Right lung (tissue), 2 donors: ENCODE measurements at regions not wholly inside any gene's neighbourhood (a gene's known extent, or its start where the extent isn't known, plus 50 kb on each side); places are given as distances from the start of the nearest gene placed in this dataset.
"Not testable (repeated sequence)": the region's sequence is repeated elsewhere in the genome, so short reads cannot be mapped to it uniquely, and the experiment has no call there.

ENCODE experiments used
- DNase-seq, 2 donors: peaks; one replicate each; pipeline ENCODE4 v3.0.0-alpha.2; 2013

- DNase-seq = no peak
Measured at GRCh38 chr16:63943566-63943965, 1178.3 kb downstream of the CDH11 start.

- DNase-seq = no peak
Measured at GRCh38 chr16:63938661-63939060, 1183.2 kb downstream of the CDH11 start.

GRCh38 chr16:63933841-63934240 lies 1188.0 kb downstream of the CDH11 start:
- no peak for DNase-seq

GRCh38 chr16:63928421-63928820 lies 1193.4 kb downstream of the CDH11 start:
- DNase-seq = no peak

GRCh38 chr16:63925221-63925620 lies 1196.6 kb downstream of the CDH11 start:
- DNase-seq = no peak

- DNase-seq = no peak
Measured at GRCh38 chr16:63922560-63922959, 1199.3 kb downstream of the CDH11 start.

GRCh38 chr16:63921737-63922295 lies 1200.0 kb downstream of the CDH11 start:
- no peak for DNase-seq

GRCh38 chr16:63913290-63913689 lies 1208.6 kb downstream of the CDH11 start:
- no peak for DNase-seq

GRCh38 chr16:63907251-63907650 lies 1214.6 kb downstream of the CDH11 start:
- no peak for DNase-seq

GRCh38 chr16:63904930-63905329 lies 1216.9 kb downstream of the CDH11 start:
- no peak for DNase-seq

GRCh38 chr16:63904182-63904581 lies 1217.7 kb downstream of the CDH11 start:
- DNase-seq = no peak

GRCh38 chr16:63896383-63897109 lies 1225.3 kb downstream of the CDH11 start:
- no peak for DNase-seq

- no peak for DNase-seq
Measured at GRCh38 chr16:63890723-63891122, 1231.1 kb downstream of the CDH11 start.

GRCh38 chr16:63890081-63890480 lies 1231.8 kb downstream of the CDH11 start:
- DNase-seq = peak; percentile 11 to 19

- no peak for DNase-seq
Measured at GRCh38 chr16:63883091-63883490, 1238.8 kb downstream of the CDH11 start.

GRCh38 chr16:63882576-63882975 lies 1239.3 kb downstream of the CDH11 start:
- DNase-seq = no peak

GRCh38 chr16:63880948-63881347 lies 1240.9 kb downstream of the CDH11 start:
- no peak for DNase-seq

- no peak for DNase-seq
Measured at GRCh38 chr16:63877401-63877800, 1244.5 kb downstream of the CDH11 start.

GRCh38 chr16:63876103-63876502 lies 1245.8 kb downstream of the CDH11 start:
- DNase-seq = no peak

GRCh38 chr16:63860700-63861099 lies 1261.2 kb downstream of the CDH11 start:
- not testable (repeated sequence) for DNase-seq

- no peak for DNase-seq
Measured at GRCh38 chr16:63856537-63856936, 1265.3 kb downstream of the CDH11 start.

GRCh38 chr16:63850979-63851378 lies 1270.9 kb downstream of the CDH11 start:
- no peak for DNase-seq

- no peak for DNase-seq
Measured at GRCh38 chr16:63841271-63841670, 1280.6 kb downstream of the CDH11 start.

GRCh38 chr16:63830061-63830460 lies 1291.8 kb downstream of the CDH11 start:
- no peak for DNase-seq
